ENCODE measurements at regions not wholly inside any gene's neighbourhood (a gene's known extent, or its start where the extent isn't known, plus 50 kb on each side); places are given as distances from the start of the nearest gene placed in this dataset.

GRCh38 chr3:87949189-87949878 is 109.5 kb downstream of the CGGBP1 start:
- TF ChIP-seq CTCF (IDR thresholded peaks at IDR 0.05) (no peak), ZFX (IDR thresholded peaks at IDR 0.05; ENCODE audit: borderline replicate concordance) (no peak)
